Common myeloid progenitor, CD34-positive (primary cell): ENCODE measurements at regions not wholly inside any gene's neighbourhood (a gene's known extent, or its start where the extent isn't known, plus 50 kb on each side); places are given as distances from the start of the nearest gene placed in this dataset.
"Not testable (repeated sequence)": the region's sequence is repeated elsewhere in the genome, so short reads cannot be mapped to it uniquely, and the experiment has no call there.

ENCODE experiments used
- CTCF ChIA-PET: fragments of 350-600 bp; sonication (Branson Sonifier 250); formaldehyde crosslinking; loops from one replicate; lab custom pipeline; 2021; ENCODE audit warnings: antibody characterized with exemption; lab: Charles Lee
- POLR2A ChIA-PET: fragments of 350-600 bp; sonication (Branson Sonifier 250); formaldehyde crosslinking; loops from one replicate; lab custom pipeline; 2021; ENCODE audit warnings: antibody characterized with exemption; lab: Charles Lee
- DNase-seq, 3 donors: peaks; one replicate each; pipeline versions ENCODE4 v3.0.0 to v3.0.0-alpha.2; 2013
- H3K27ac ChIP-seq, 2 experiments: 1 replicate in 1 of 2; 2 replicates in 1 of 2; pipeline ENCODE4 v1.7.0; 2013; ENCODE audit warnings: inconsistent platforms in 2 of 2, low read length in 2 of 2, mild to moderate bottlenecking in 2 of 2, low read depth in 1 of 2, moderate library complexity in 1 of 2; ENCODE audit not compliant: severe bottlenecking in 2 of 2, insufficient read depth in 1 of 2, poor library complexity in 1 of 2
- H3K27me3 ChIP-seq, 5 experiments: replicated peaks in 2 of 5; 1 replicate in 3 of 5; 2 replicates in 2 of 5; pipeline versions ENCODE4 v1.6.1 to v1.7.0; 2013; ENCODE audit warnings: low read length in 4 of 5, mild to moderate bottlenecking in 2 of 5, moderate library complexity in 2 of 5, inconsistent platforms in 1 of 5; ENCODE audit not compliant: insufficient read depth in 5 of 5, control insufficient read depth in 4 of 5
- H3K36me3 ChIP-seq, 4 experiments: 1 replicate in 2 of 4; 2 replicates in 2 of 4; pipeline versions ENCODE4 v1.6.1 to v1.7.0; 2013; ENCODE audit warnings: low read length in 3 of 4, control low read depth in 1 of 4, mild to moderate bottlenecking in 1 of 4; ENCODE audit not compliant: control insufficient read depth in 4 of 4, insufficient read depth in 4 of 4
- H3K4me1 ChIP-seq, 4 experiments: 1 replicate in 3 of 4; 2 replicates in 1 of 4; pipeline versions ENCODE4 v1.6.1 to v1.7.1; 2013; ENCODE audit warnings: low read length in 3 of 4, mild to moderate bottlenecking in 3 of 4, control low read depth in 1 of 4, inconsistent platforms in 1 of 4, moderate library complexity in 1 of 4; ENCODE audit not compliant: control insufficient read depth in 4 of 4, insufficient read depth in 4 of 4; ENCODE audit errors: control extremely low read depth in 1 of 4
- H3K4me3 ChIP-seq, 7 experiments: 1 replicate in 4 of 7; 2 replicates in 3 of 7; pipeline versions ENCODE4 v1.5.1 to v1.7.0; 2013; ENCODE audit warnings: mild to moderate bottlenecking in 7 of 7, low read length in 6 of 7, moderate library complexity in 6 of 7, inconsistent platforms in 2 of 7, low read depth in 2 of 7, control low read depth in 1 of 7; ENCODE audit not compliant: insufficient read depth in 4 of 7, control insufficient read depth in 1 of 7; ENCODE audit errors: extremely low read depth in 1 of 7
- H3K9me3 ChIP-seq, 5 experiments: 1 replicate in 4 of 5; 2 replicates in 1 of 5; pipeline versions ENCODE4 v1.6.1 to v1.7.1; 2013; ENCODE audit warnings: low read length in 4 of 5, mild to moderate bottlenecking in 2 of 5, inconsistent platforms in 1 of 5, low read depth in 1 of 5, moderate library complexity in 1 of 5; ENCODE audit not compliant: control insufficient read depth in 4 of 5, insufficient read depth in 2 of 5; ENCODE audit errors: control extremely low read depth in 1 of 5
- WGBS: methylation state at CpG from one replicate; pipeline ENCODE4 v1.1.5; 2013; ENCODE audit not compliant: insufficient coverage; 5-methylcytosine and 5-hydroxymethylcytosine counted together

- 93% methylated on average over 9 of the region's 10 CpGs for WGBS
- POLR2A ChIA-PET: no interaction called here
- no peak for DNase-seq
- no peak overlapping the region for H3K4me3 ChIP-seq
- CTCF ChIA-PET: interaction anchor here (1.8 kb wide), 1 partner anchor 70 kb away, joined by 4 read pairs; no protein-coding TSS in a partner anchor
- peaks cover 0 to 7% (median 2%) of the 10 kb centered on the region in 5 experiments for H3K27me3 ChIP-seq
- H3K27ac ChIP-seq: no peak overlapping the region
- H3K9me3 ChIP-seq: no peaks in the 10 kb centered on the region
- H3K36me3 ChIP-seq: no peaks in the 10 kb centered on the region
- H3K4me1 ChIP-seq: no peaks in the 10 kb centered on the region
Observed at GRCh38 chr5:34555699-34556508, 100.2 kb upstream of the RAI14 start.

- Histone ChIP-seq H3K27me3 (peaks cover 0 to 7% (median 2%) of the 10 kb centered on the region in 5 experiments), H3K4me1 (no peaks in the 10 kb centered on the region), H3K27ac (no peak overlapping the region), H3K9me3 (no peaks in the 10 kb centered on the region), H3K36me3 (no peaks in the 10 kb centered on the region), H3K4me3 (no peak overlapping the region)
- POLR2A ChIA-PET: no interaction called here
- WGBS: no CpG with 5 or more reads among the region's 2 CpGs
- DNase-seq: no peak
- CTCF ChIA-PET: interaction anchor here (1.8 kb wide), 1 partner anchor 70 kb away, joined by 4 read pairs; no protein-coding TSS in a partner anchor
Observed at GRCh38 chr5:34556509-34556782, 99.7 kb upstream of the RAI14 start.

- POLR2A ChIA-PET, DNase-seq, H3K4me1 ChIP-seq, CTCF ChIA-PET, H3K27me3 ChIP-seq, H3K27ac ChIP-seq, H3K4me3 ChIP-seq, H3K9me3 ChIP-seq, H3K36me3 ChIP-seq: not testable (repeated sequence)
- 100% methylated on average over 2 of the region's 2 CpGs for WGBS
Observed at GRCh38 chr5:34561581-34561980, 94.5 kb upstream of the RAI14 start.

GRCh38 chr5:34562791-34563190 lies 93.3 kb upstream of the RAI14 start:
- Histone ChIP-seq H3K4me1 (no peaks in the 10 kb centered on the region), H3K36me3 (no peaks in the 10 kb centered on the region), H3K4me3 (no peak overlapping the region), H3K9me3 (no peaks in the 10 kb centered on the region), H3K27ac (no peak overlapping the region), H3K27me3 (peaks cover 0 to 4% (median 0%) of the 10 kb centered on the region in 5 experiments)
- POLR2A ChIA-PET: no interaction called here
- DNase-seq: no peak
- CTCF ChIA-PET: no interaction called here
- 91% methylated on average over 3 of the region's 4 CpGs for WGBS

GRCh38 chr5:34563269-34563668 lies 92.9 kb upstream of the RAI14 start:
- H3K27me3 ChIP-seq: no peaks in the 10 kb centered on the region
- DNase-seq: no peak
- no peaks in the 10 kb centered on the region for H3K36me3 ChIP-seq
- no peak overlapping the region for H3K27ac ChIP-seq
- no peaks in the 10 kb centered on the region for H3K4me1 ChIP-seq
- ChIA-PET CTCF (no interaction called here), POLR2A (no interaction called here)
- no peak overlapping the region for H3K4me3 ChIP-seq
- 85% methylated on average over 4 of the region's 6 CpGs for WGBS
- H3K9me3 ChIP-seq: no peaks in the 10 kb centered on the region

- H3K4me1 ChIP-seq: no peaks in the 10 kb centered on the region
Observed at GRCh38 chr5:34563931-34564709, 92.0 kb upstream of the RAI14 start.

GRCh38 chr5:34564710-34565235 lies 91.4 kb upstream of the RAI14 start:
- H3K4me3 ChIP-seq: no peak overlapping the region
- H3K4me1 ChIP-seq: no peaks in the 10 kb centered on the region
- H3K36me3 ChIP-seq: no peaks in the 10 kb centered on the region
- H3K27me3 ChIP-seq: no peaks in the 10 kb centered on the region
- WGBS: 88% methylated on average over 14 of the region's 15 CpGs
- no peak for DNase-seq
- no peaks in the 10 kb centered on the region for H3K9me3 ChIP-seq
- ChIA-PET CTCF (no interaction called here), POLR2A (interaction anchor here (0.6 kb wide), 1 partner anchor 15 kb away, joined by 3 read pairs; no protein-coding TSS in a partner anchor)
- H3K27ac ChIP-seq: no peak overlapping the region

More at GRCh38 chr5:34563931-34564709, 92.0 kb upstream of the RAI14 start:
- no peaks in the 10 kb centered on the region for H3K36me3 ChIP-seq
- no peak overlapping the region for H3K4me3 ChIP-seq
- 90% methylated on average over 20 of the region's 21 CpGs for WGBS
- ChIA-PET POLR2A (no interaction called here), CTCF (no interaction called here)
- no peak for DNase-seq
- H3K27me3 ChIP-seq: no peaks in the 10 kb centered on the region
- H3K27ac ChIP-seq: no peak overlapping the region
- H3K9me3 ChIP-seq: no peaks in the 10 kb centered on the region
